Tibial nerve (tissue), 4 donors: ENCODE measurements at regions not wholly inside any gene's neighbourhood (a gene's known extent, or its start where the extent isn't known, plus 50 kb on each side); places are given as distances from the start of the nearest gene placed in this dataset.

ENCODE experiments used
- EP300 ChIP-seq, 2 donors: sonication (generic); formaldehyde crosslinking; IDR thresholded peaks; one replicate each; pipeline ENCODE4 v1.6.1; 2017; ENCODE audit warnings: antibody characterized with exemption in 2 of 2, mild to moderate bottlenecking in 1 of 2
- TF ChIP-seq, protein P1 (sequence below), 5 experiments: fragments of 200-600 bp in 3 of 5; fragments of 450-650 bp in 2 of 5; sonication (generic) in 3 of 5; IDR thresholded peaks; one replicate each; pipeline ENCODE4 v1.5.1; 2016 to 2019; ENCODE audit warnings: antibody characterized with exemption in 5 of 5, mild to moderate bottlenecking in 3 of 5, moderate library complexity in 2 of 5

DNA sequence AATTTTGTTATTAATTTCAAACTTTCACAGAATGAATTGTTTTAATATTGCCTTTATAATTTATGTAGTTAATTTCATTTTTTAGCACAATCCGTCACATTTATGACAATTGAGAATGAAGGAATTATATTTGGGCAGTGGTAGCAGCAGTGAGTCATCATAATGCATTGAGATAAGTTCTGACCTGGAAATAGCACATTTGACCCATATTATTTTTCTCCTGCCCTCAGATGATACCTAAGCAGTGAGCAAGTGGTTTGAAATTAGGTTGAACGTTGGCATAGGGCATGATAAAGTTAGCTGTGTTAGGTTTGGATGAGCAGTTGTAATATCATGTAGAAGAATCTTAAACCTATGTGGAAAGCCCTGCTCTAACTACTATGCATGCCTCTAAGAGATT is 1431.3 kb upstream of the CDH8 start:
- TF ChIP-seq, protein P1, sequence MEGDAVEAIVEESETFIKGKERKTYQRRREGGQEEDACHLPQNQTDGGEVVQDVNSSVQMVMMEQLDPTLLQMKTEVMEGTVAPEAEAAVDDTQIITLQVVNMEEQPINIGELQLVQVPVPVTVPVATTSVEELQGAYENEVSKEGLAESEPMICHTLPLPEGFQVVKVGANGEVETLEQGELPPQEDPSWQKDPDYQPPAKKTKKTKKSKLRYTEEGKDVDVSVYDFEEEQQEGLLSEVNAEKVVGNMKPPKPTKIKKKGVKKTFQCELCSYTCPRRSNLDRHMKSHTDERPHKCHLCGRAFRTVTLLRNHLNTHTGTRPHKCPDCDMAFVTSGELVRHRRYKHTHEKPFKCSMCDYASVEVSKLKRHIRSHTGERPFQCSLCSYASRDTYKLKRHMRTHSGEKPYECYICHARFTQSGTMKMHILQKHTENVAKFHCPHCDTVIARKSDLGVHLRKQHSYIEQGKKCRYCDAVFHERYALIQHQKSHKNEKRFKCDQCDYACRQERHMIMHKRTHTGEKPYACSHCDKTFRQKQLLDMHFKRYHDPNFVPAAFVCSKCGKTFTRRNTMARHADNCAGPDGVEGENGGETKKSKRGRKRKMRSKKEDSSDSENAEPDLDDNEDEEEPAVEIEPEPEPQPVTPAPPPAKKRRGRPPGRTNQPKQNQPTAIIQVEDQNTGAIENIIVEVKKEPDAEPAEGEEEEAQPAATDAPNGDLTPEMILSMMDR (IDR thresholded peaks at IDR 0.05) = no peak
- no peak for TF ChIP-seq EP300 (IDR thresholded peaks at IDR 0.05)
